NB4 (cell line): ENCODE measurements at regions not wholly inside any gene's neighbourhood (a gene's known extent, or its start where the extent isn't known, plus 50 kb on each side); places are given as distances from the start of the nearest gene placed in this dataset.

Source experiments
- POLR2A ChIP-seq: IDR thresholded peaks from 2 replicates; pipeline ENCODE4 v1.6.1; 2011; ENCODE audit warnings: mild to moderate bottlenecking; ENCODE audit not compliant: insufficient read length; ENCODE audit errors: extremely low read depth
- TF ChIP-seq, protein P1 (sequence below): IDR thresholded peaks from one replicate; pipeline ENCODE4 v1.5.1; 2012; ENCODE audit warnings: low read depth, low read length

DNA sequence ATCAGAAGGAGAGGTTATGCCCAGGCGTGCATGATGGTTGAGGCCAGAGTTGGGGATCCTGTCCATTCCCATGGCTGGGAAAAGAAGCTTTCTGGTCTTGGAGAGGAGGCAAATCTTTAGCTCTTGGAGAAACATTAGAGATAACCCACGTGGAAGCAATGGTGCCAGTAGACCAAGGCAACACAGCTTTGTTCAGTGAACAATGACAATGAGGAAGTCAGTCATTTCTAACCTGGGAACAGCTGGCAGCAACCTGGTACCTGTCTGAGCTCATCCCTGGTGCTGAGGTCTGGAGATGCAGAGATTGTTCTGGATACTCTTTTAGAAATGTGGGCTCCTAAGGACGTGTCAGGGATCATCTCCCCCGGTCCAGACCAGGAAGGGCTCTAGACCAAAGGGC lies 76.7 kb upstream of the PAX1 start:
- TF ChIP-seq, protein P1, sequence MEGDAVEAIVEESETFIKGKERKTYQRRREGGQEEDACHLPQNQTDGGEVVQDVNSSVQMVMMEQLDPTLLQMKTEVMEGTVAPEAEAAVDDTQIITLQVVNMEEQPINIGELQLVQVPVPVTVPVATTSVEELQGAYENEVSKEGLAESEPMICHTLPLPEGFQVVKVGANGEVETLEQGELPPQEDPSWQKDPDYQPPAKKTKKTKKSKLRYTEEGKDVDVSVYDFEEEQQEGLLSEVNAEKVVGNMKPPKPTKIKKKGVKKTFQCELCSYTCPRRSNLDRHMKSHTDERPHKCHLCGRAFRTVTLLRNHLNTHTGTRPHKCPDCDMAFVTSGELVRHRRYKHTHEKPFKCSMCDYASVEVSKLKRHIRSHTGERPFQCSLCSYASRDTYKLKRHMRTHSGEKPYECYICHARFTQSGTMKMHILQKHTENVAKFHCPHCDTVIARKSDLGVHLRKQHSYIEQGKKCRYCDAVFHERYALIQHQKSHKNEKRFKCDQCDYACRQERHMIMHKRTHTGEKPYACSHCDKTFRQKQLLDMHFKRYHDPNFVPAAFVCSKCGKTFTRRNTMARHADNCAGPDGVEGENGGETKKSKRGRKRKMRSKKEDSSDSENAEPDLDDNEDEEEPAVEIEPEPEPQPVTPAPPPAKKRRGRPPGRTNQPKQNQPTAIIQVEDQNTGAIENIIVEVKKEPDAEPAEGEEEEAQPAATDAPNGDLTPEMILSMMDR: no peak
- TF ChIP-seq POLR2A: no peak
